K562 (cell line): ENCODE measurements at regions not wholly inside any gene's neighbourhood (a gene's known extent, or its start where the extent isn't known, plus 50 kb on each side); places are given as distances from the start of the nearest gene placed in this dataset.
A peak's percentile ranks its signal among the peaks of the same experiment; 100 is the strongest.

Source experiments
- ATAC-seq: fragments of 200-7000 bp; cut with Tn5 transposase; 3 replicates; pipeline ENCODE4 v1.9.1; 2020; ENCODE audit warnings: moderate library complexity
- BruUV-seq: library from RNA; stranded (reverse); fragments of 400-500 nt; replicated peaks from 2 replicates; lab custom pipeline; 2021; lab: Mats Ljungman, UMichigan
- CTCF ChIA-PET: fragments of 300-600 bp; formaldehyde crosslinking; extraction: SDS; loops from one replicate; lab custom pipeline; 2021; ENCODE audit warnings: low intra/inter-chr PET ratio; lab: Yijun Ruan, JAX
- POLR2A ChIA-PET: fragments of 300-600, 350-650 bp; sonication (Branson Sonifier 250); formaldehyde crosslinking; extraction: SDS; loops from one replicate; lab custom pipeline; 2021; ENCODE audit warnings: antibody characterized with exemption, inconsistent platforms; lab: Yijun Ruan, JAX
- DNase-seq, 4 experiments: peaks; one replicate each; pipeline versions ENCODE4 v3.0.0 to v3.0.0-alpha.2; 2011 to 2018; ENCODE audit warnings: low spot score in 3 of 4, mixed read lengths in 3 of 4; ENCODE audit errors: extremely low read depth in 1 of 4
- FAIRE-seq: peaks from 2 replicates; lab custom pipeline; 2011; peaks lifted over from hg19 to GRCh38; lab: Jason Lieb, UNC
- H2AFZ ChIP-seq: 2 replicates; pipeline ENCODE4 v1.6.0; 2011; ENCODE audit warnings: low read depth, low read length, control low read depth, inconsistent platforms
- H3K27ac ChIP-seq: fragments of 200-600 bp; 3 replicates; pipeline ENCODE4 v1.8.0; 2011; ENCODE audit warnings: low read depth, mild to moderate bottlenecking, control low read depth, inconsistent platforms, low read length, moderate library complexity, mixed read lengths; ENCODE audit errors: extremely low read depth
- H3K27me3 ChIP-seq, 2 experiments: fragments of 300-600 bp in 1 of 2; 2 replicates in 1 of 2; 3 replicates in 1 of 2; pipeline versions ENCODE4 v1.6.0 to v1.8.0; 2011; ENCODE audit warnings: inconsistent platforms in 2 of 2, low read length in 2 of 2, mild to moderate bottlenecking in 1 of 2, mixed read lengths in 1 of 2, moderate library complexity in 1 of 2; ENCODE audit not compliant: control insufficient read depth in 2 of 2, insufficient read depth in 2 of 2
- H3K36me3 ChIP-seq: fragments of 300-600 bp; 3 replicates; pipeline ENCODE4 v1.8.0; 2011; ENCODE audit warnings: mild to moderate bottlenecking, low read length, inconsistent platforms; ENCODE audit not compliant: control insufficient read depth, insufficient read depth
- H3K4me1 ChIP-seq, 2 experiments: fragments of 200-600 bp in 1 of 2; replicated peaks in 1 of 2; 2 replicates in 1 of 2; 3 replicates in 1 of 2; pipeline versions ENCODE4 v1.5.1 to v1.8.0; 2011; ENCODE audit warnings: inconsistent platforms in 2 of 2, low read length in 2 of 2, mild to moderate bottlenecking in 1 of 2, mixed read lengths in 1 of 2, moderate library complexity in 1 of 2; ENCODE audit not compliant: control insufficient read depth in 2 of 2, insufficient read depth in 2 of 2
- H3K4me2 ChIP-seq: 2 replicates; pipeline ENCODE4 v1.6.1; 2011; ENCODE audit warnings: low read length, control low read depth, inconsistent platforms, mixed read lengths; ENCODE audit not compliant: insufficient read depth
- H3K4me3 ChIP-seq: fragments of 200-600 bp; sonication (generic), shearing (Covaris generic); 2 replicates; pipeline ENCODE4 v1.5.1; 2016; ENCODE audit warnings: control low read depth, inconsistent platforms
- H3K79me2 ChIP-seq: fragments of 200-600 bp; 3 replicates; pipeline ENCODE4 v1.8.0; 2011; ENCODE audit warnings: low read length, inconsistent platforms; ENCODE audit not compliant: control insufficient read depth, insufficient read depth
- H3K9ac ChIP-seq, 2 experiments: 2 replicates each; pipeline versions ENCODE4 v1.6.0 to v1.6.1; 2011; ENCODE audit warnings: low read depth in 2 of 2, low read length in 2 of 2, control low read depth in 1 of 2, inconsistent platforms in 1 of 2, mild to moderate bottlenecking in 1 of 2, mixed read lengths in 1 of 2; ENCODE audit not compliant: insufficient read depth in 1 of 2
- H3K9me1 ChIP-seq: one replicate; pipeline ENCODE4 v1.6.0; 2011; ENCODE audit warnings: inconsistent platforms, mild to moderate bottlenecking, low read length, moderate library complexity; ENCODE audit not compliant: control insufficient read depth, insufficient read depth
- H3K9me3 ChIP-seq: replicated peaks from 2 replicates; pipeline ENCODE4 v1.5.1; 2011; ENCODE audit warnings: low read depth, low read length, inconsistent platforms; ENCODE audit not compliant: control insufficient read depth, insufficient read depth
- H4K20me1 ChIP-seq: replicated peaks from 2 replicates; pipeline ENCODE4 v1.6.1; 2011; ENCODE audit warnings: low read length, inconsistent platforms, mixed read lengths; ENCODE audit not compliant: control insufficient read depth, insufficient read depth
- CBFB ChIP-seq: sonication (generic); formaldehyde crosslinking; IDR thresholded peaks from 2 replicates; pipeline ENCODE4 v1.4.0; 2020; ENCODE audit warnings: mild to moderate bottlenecking, missing genetic modification reagents
- HSF4 ChIP-seq: fragments of 250-450 bp; sonication (Bioruptor Pico); IDR thresholded peaks from 2 replicates; pipeline ENCODE4 v2.1.2; 2022; ENCODE audit warnings: mild to moderate bottlenecking, moderate library complexity, borderline replicate concordance
- MAZ ChIP-seq, 2 experiments: fragments of 450-650 bp in 1 of 2; sonication (generic) in 1 of 2; formaldehyde crosslinking; IDR thresholded peaks in 1 of 2; conservative IDR thresholded peaks in 1 of 2; 2 replicates each; pipeline versions ENCODE4 v1.4.0 to v1.5.0; 2020; ENCODE audit warnings: mild to moderate bottlenecking in 1 of 2, missing genetic modification reagents in 1 of 2
- MYBL2 ChIP-seq, 2 experiments: fragments of 450-650 bp in 1 of 2; sonication (generic) in 1 of 2; formaldehyde crosslinking in 1 of 2; IDR thresholded peaks; 2 replicates each; pipeline versions ENCODE4 v1.6.1 to v1.8.1; 2017 to 2022; ENCODE audit warnings: borderline replicate concordance in 1 of 2, inconsistent platforms in 1 of 2, low read depth in 1 of 2, mild to moderate bottlenecking in 1 of 2, missing genetic modification reagents in 1 of 2, moderate library complexity in 1 of 2
- NCOR1 ChIP-seq: fragments of 450-650 bp; IDR thresholded peaks from 2 replicates; pipeline ENCODE4 v1.6.1; 2016; ENCODE audit warnings: mild to moderate bottlenecking, moderate library complexity
- NR3C1 ChIP-seq: sonication (generic); formaldehyde crosslinking; IDR thresholded peaks from 2 replicates; pipeline ENCODE4 v1.8.1; 2022; ENCODE audit warnings: missing genetic modification reagents
- NUFIP1 ChIP-seq: fragments of 450-650 bp; IDR thresholded peaks from 2 replicates; pipeline ENCODE4 v1.6.1; 2018; ENCODE audit not compliant: partially characterized antibody
- YBX1 ChIP-seq: fragments of 450-650 bp; IDR thresholded peaks from 2 replicates; pipeline ENCODE4 v1.7.1; 2016; ENCODE audit warnings: mild to moderate bottlenecking
- ZNF146 ChIP-seq: IDR thresholded peaks from one replicate; pipeline ENCODE4 v1.6.1; 2018; ENCODE audit warnings: missing compliant biosample characterization; ENCODE audit not compliant: unreplicated experiment
- ZNF232 ChIP-seq: sonication (generic); formaldehyde crosslinking; IDR thresholded peaks from 2 replicates; pipeline ENCODE4 v1.8.0; 2022; ENCODE audit warnings: mild to moderate bottlenecking, missing genetic modification reagents
- ZNF707 ChIP-seq: fragments of 250-450 bp; sonication (Bioruptor Pico); conservative IDR thresholded peaks from 2 replicates; pipeline ENCODE4 v1.8.0; 2022; ENCODE audit warnings: inconsistent platforms, mild to moderate bottlenecking, moderate library complexity
- WGBS: fragments of 100-300 bp; shearing (Covaris generic); methylation state at CpG from one replicate; pipeline ENCODE4 v1.1.6; 2016; ENCODE audit warnings: low coverage, mixed read lengths; ENCODE audit not compliant: insufficient coverage; ENCODE audit errors: missing lambda C conversion rate; 5-methylcytosine and 5-hydroxymethylcytosine counted together
- in situ Hi-C: fragments of 300-500 bp; cut with MboI; formaldehyde crosslinking; loops from 4 replicates; pipeline ENCODE4 v1.15.0; 2018; ENCODE audit warnings: inconsistent platforms, mixed read lengths
- intact Hi-C: fragments of 100-400 bp; cut with micrococcal nuclease; formaldehyde crosslinking; loops from 2 replicates; pipeline ENCODE4 v1.14.2; 2022
- TF ChIP-seq, protein P1 (sequence below): sonication (generic); formaldehyde crosslinking; IDR thresholded peaks from 2 replicates; pipeline ENCODE4 v1.8.1; 2022; ENCODE audit warnings: missing genetic modification reagents
- TF ChIP-seq, protein P2 (sequence below): sonication (generic); formaldehyde crosslinking; IDR thresholded peaks from 2 replicates; pipeline ENCODE4 v1.8.1; 2023; ENCODE audit warnings: mild to moderate bottlenecking, missing genetic modification reagents

DNA sequence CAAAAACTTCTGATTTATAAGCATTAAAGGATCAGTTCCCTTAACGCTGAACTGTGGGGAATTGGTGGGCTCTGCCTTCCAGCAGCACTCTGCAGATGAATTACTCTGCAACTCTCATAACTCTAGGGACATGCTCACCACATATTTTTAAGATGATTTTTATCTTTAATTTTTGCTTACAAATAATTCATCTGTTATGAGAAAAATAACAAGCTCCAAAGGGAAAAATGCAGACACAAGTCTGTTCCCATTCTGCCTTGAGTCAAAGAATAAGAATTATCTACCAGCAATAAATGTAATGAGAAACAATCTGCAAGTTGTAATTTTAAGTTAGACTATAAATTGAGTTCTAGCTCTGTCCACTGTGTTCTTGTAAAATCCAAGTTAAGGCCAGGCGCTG lies 133.1 kb upstream of the MDM1 start (continued):
- no peak for TF ChIP-seq NR3C1
- no peak for TF ChIP-seq ZNF707 (CRISPR knock-in tag)
- no peak for TF ChIP-seq ZNF232 (CRISPR knock-in tag)
- TF ChIP-seq MAZ (CRISPR knock-in tag; conservative IDR thresholded peaks at IDR 0.05 in 1 of 2, IDR thresholded peaks at IDR 0.05 in 1 of 2): no peak
- TF ChIP-seq YBX1: no peak
- TF ChIP-seq, protein P1, sequence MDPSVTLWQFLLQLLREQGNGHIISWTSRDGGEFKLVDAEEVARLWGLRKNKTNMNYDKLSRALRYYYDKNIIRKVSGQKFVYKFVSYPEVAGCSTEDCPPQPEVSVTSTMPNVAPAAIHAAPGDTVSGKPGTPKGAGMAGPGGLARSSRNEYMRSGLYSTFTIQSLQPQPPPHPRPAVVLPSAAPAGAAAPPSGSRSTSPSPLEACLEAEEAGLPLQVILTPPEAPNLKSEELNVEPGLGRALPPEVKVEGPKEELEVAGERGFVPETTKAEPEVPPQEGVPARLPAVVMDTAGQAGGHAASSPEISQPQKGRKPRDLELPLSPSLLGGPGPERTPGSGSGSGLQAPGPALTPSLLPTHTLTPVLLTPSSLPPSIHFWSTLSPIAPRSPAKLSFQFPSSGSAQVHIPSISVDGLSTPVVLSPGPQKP (CRISPR knock-in tag): no peak
- no peak for TF ChIP-seq MYBL2 (IDR thresholded peaks at IDR 0.05; ENCODE audit: low read depth)
- no peak for TF ChIP-seq MYBL2 (CRISPR knock-in tag; IDR thresholded peaks at IDR 0.05; ENCODE audit: borderline replicate concordance)
- TF ChIP-seq CBFB (CRISPR knock-in tag): no peak
- no peak for TF ChIP-seq ZNF146

DNA sequence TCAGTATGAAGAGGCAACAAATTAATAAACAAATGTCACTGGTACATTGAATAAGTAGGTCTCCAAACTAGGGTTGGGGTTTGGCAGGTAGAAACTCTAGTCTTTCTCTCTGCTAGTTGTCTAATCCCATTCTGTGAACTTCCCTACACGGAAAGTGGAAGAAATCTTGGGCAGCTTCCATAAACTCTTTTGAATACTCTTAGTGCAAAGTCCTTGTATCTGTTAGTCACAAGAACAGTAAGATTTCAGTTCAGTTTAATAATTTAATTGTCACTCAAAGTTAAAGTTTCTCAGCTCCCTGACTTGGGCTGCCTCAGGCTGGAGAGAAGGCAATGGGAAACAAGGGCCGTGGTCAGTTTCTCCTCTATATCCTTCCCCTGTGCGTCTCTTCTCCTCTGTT lies 135.4 kb upstream of the MDM1 start:
- ChIA-PET POLR2A (interaction anchor here (0.6 to 1.1 kb wide), 3 partner anchors 11 to 99 kb away, joined by 3 read pairs; no protein-coding TSS in a partner anchor), CTCF (no interaction called here)
- intact Hi-C loops: no loop called here
- no peak overlapping the region for H3K9ac ChIP-seq
- FAIRE-seq (no peak), ATAC-seq (no peak), DNase-seq (no peak)
- no peak overlapping the region for H3K27ac ChIP-seq
- in situ Hi-C loops: no loop called here
- H3K4me3 ChIP-seq: no peak overlapping the region
- H3K9me1 ChIP-seq: no peaks in the 10 kb centered on the region
- H4K20me1 ChIP-seq: no peaks in the 10 kb centered on the region
- no TSS peak for BruUV-seq
- H3K79me2 ChIP-seq: no peaks in the 10 kb centered on the region
- H3K4me1 ChIP-seq: no peaks in the 10 kb centered on the region; a peak in 3 of 5 replicates
- WGBS: 13% methylated on average over 3 of the region's 3 CpGs
- no peaks in the 10 kb centered on the region; a peak in 2 of 5 replicates for H3K27me3 ChIP-seq
- H3K9me3 ChIP-seq: no peaks in the 10 kb centered on the region; the same call in 1 of the 2 replicates
- TF ChIP-seq NCOR1: no peak
- no peak for TF ChIP-seq HSF4
- TF ChIP-seq, protein P2, sequence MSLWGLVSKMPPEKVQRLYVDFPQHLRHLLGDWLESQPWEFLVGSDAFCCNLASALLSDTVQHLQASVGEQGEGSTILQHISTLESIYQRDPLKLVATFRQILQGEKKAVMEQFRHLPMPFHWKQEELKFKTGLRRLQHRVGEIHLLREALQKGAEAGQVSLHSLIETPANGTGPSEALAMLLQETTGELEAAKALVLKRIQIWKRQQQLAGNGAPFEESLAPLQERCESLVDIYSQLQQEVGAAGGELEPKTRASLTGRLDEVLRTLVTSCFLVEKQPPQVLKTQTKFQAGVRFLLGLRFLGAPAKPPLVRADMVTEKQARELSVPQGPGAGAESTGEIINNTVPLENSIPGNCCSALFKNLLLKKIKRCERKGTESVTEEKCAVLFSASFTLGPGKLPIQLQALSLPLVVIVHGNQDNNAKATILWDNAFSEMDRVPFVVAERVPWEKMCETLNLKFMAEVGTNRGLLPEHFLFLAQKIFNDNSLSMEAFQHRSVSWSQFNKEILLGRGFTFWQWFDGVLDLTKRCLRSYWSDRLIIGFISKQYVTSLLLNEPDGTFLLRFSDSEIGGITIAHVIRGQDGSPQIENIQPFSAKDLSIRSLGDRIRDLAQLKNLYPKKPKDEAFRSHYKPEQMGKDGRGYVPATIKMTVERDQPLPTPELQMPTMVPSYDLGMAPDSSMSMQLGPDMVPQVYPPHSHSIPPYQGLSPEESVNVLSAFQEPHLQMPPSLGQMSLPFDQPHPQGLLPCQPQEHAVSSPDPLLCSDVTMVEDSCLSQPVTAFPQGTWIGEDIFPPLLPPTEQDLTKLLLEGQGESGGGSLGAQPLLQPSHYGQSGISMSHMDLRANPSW (CRISPR knock-in tag): no peak
- no peak for TF ChIP-seq NUFIP1
- no peaks in the 10 kb centered on the region for H3K36me3 ChIP-seq
- no peak overlapping the region for H3K4me2 ChIP-seq
- H2AFZ ChIP-seq: peak overlapping the region; percentile 53
